NCI-H82 (cell line): ENCODE measurements at regions not wholly inside any gene's neighbourhood (a gene's known extent, or its start where the extent isn't known, plus 50 kb on each side); places are given as distances from the start of the nearest gene placed in this dataset.

Source experiments
- DNase-seq: peaks from one replicate; lab custom pipeline; 2025; lab: John Stamatoyannopoulos, UW

- no peak for DNase-seq
These were observed 51.4 kb upstream of the SEC61G start for GRCh38 chr7:54810401-54810800.

- no peak for DNase-seq
These were observed 52.2 kb upstream of the SEC61G start for GRCh38 chr7:54811041-54811845.

GRCh38 chr7:54811846-54812254, 52.8 kb upstream of the SEC61G start:
- DNase-seq = no peak

- DNase-seq = peak; percentile 1
These were observed 53.8 kb upstream of the SEC61G start for GRCh38 chr7:54812756-54813322.

GRCh38 chr7:54813398-54813797, 54.4 kb upstream of the SEC61G start:
- DNase-seq = no peak

- no peak for DNase-seq
These were observed 55.4 kb upstream of the SEC61G start for GRCh38 chr7:54814401-54814800.

GRCh38 chr7:54817152-54817551, 58.1 kb upstream of the SEC61G start:
- DNase-seq = no peak

- no peak for DNase-seq
These were observed 64.8 kb upstream of the SEC61G start for GRCh38 chr7:54823776-54824175.

GRCh38 chr7:54824655-54825054, 65.6 kb upstream of the SEC61G start:
- no peak for DNase-seq

GRCh38 chr7:54825368-54825767, 66.4 kb upstream of the SEC61G start:
- no peak for DNase-seq

GRCh38 chr7:54827734-54828133, 68.7 kb upstream of the SEC61G start:
- DNase-seq = no peak

- DNase-seq = no peak
These were observed 72.1 kb upstream of the SEC61G start for GRCh38 chr7:54831046-54831643.

GRCh38 chr7:54831644-54832095, 72.7 kb upstream of the SEC61G start:
- DNase-seq = no peak

GRCh38 chr7:54833001-54833467, 74.0 kb upstream of the SEC61G start:
- DNase-seq = no peak

GRCh38 chr7:54837168-54837567, 78.2 kb upstream of the SEC61G start:
- DNase-seq = no peak

- no peak for DNase-seq
These were observed 78.8 kb upstream of the SEC61G start for GRCh38 chr7:54837761-54838160.

GRCh38 chr7:54838175-54838910, 79.3 kb upstream of the SEC61G start:
- no peak for DNase-seq

- peak; percentile 45 for DNase-seq
These were observed 80.7 kb upstream of the SEC61G start for GRCh38 chr7:54839575-54840213.

GRCh38 chr7:54841772-54842697, 83.0 kb upstream of the SEC61G start:
- peak; percentile 14 for DNase-seq

GRCh38 chr7:54843841-54844355, 84.9 kb upstream of the SEC61G start:
- DNase-seq = no peak

GRCh38 chr7:54846273-54846672, 87.3 kb upstream of the SEC61G start:
- no peak for DNase-seq
